Femur (tissue), 1 donor: ENCODE measurements at regions not wholly inside any gene's neighbourhood (a gene's known extent, or its start where the extent isn't known, plus 50 kb on each side); places are given as distances from the start of the nearest gene placed in this dataset.

Source experiments
- DNase-seq: peaks from one replicate; pipeline ENCODE4 v3.0.0-alpha.2; 2017

- no peak for DNase-seq
Observed at GRCh38 chr11:105324156-105324555, 184.6 kb upstream of the CARD18 start.

GRCh38 chr11:105321696-105322095 is 182.1 kb upstream of the CARD18 start:
- no peak for DNase-seq

GRCh38 chr11:105315287-105315686 is 175.7 kb upstream of the CARD18 start:
- no peak for DNase-seq

- no peak for DNase-seq
Observed at GRCh38 chr11:105312266-105312665, 172.7 kb upstream of the CARD18 start.

- no peak for DNase-seq
Observed at GRCh38 chr11:105298630-105299029, 159.1 kb upstream of the CARD18 start.

GRCh38 chr11:105298174-105298573 is 158.6 kb upstream of the CARD18 start:
- DNase-seq = no peak

GRCh38 chr11:105297463-105297862 is 157.9 kb upstream of the CARD18 start:
- DNase-seq = no peak

- DNase-seq = no peak
Observed at GRCh38 chr11:105296806-105297205, 157.2 kb upstream of the CARD18 start.

GRCh38 chr11:105296386-105296785 is 156.8 kb upstream of the CARD18 start:
- DNase-seq = no peak

GRCh38 chr11:105282658-105283057 is 143.1 kb upstream of the CARD18 start:
- DNase-seq = no peak

GRCh38 chr11:105274631-105275030 is 135.1 kb upstream of the CARD18 start:
- no peak for DNase-seq

GRCh38 chr11:105273660-105274280 is 134.2 kb upstream of the CARD18 start:
- DNase-seq = no peak

GRCh38 chr11:105269862-105270261 is 130.3 kb upstream of the CARD18 start:
- DNase-seq = no peak

- no peak for DNase-seq
Observed at GRCh38 chr11:105268404-105269062, 129.0 kb upstream of the CARD18 start.

- no peak for DNase-seq
Observed at GRCh38 chr11:105265845-105266244, 126.3 kb upstream of the CARD18 start.

- DNase-seq = no peak
Observed at GRCh38 chr11:105260976-105261375, 121.4 kb upstream of the CARD18 start.

- DNase-seq = no peak
Observed at GRCh38 chr11:105245781-105246315, 106.3 kb upstream of the CARD18 start.

GRCh38 chr11:105244160-105244825 is 104.7 kb upstream of the CARD18 start:
- DNase-seq = no peak

- no peak for DNase-seq
Observed at GRCh38 chr11:105241136-105241535, 101.6 kb upstream of the CARD18 start.

- DNase-seq = no peak
Observed at GRCh38 chr11:105236664-105237063, 97.1 kb upstream of the CARD18 start.

GRCh38 chr11:105233285-105233684 is 93.7 kb upstream of the CARD18 start:
- DNase-seq = no peak

GRCh38 chr11:105232021-105232420 is 92.5 kb upstream of the CARD18 start:
- DNase-seq = no peak

- DNase-seq = no peak
Observed at GRCh38 chr11:105230586-105230985, 91.0 kb upstream of the CARD18 start.

GRCh38 chr11:105229761-105230160 is 90.2 kb upstream of the CARD18 start:
- DNase-seq = no peak
